T-cell (primary cell): ENCODE measurements at regions not wholly inside any gene's neighbourhood (a gene's known extent, or its start where the extent isn't known, plus 50 kb on each side); places are given as distances from the start of the nearest gene placed in this dataset.
A peak's percentile ranks its signal among the peaks of the same experiment; 100 is the strongest.

Experiments used
- ATAC-seq, 4 experiments: fragments of 200-7000 bp in 3 of 4; fragments of 150-1000 bp in 1 of 4; cut with Tn5 transposase; replicated peaks in 1 of 4; 1 replicate in 3 of 4; 2 replicates in 1 of 4; pipeline ENCODE4 v1.10.0; 2021; ENCODE audit warnings: moderate library complexity in 3 of 4, mild to moderate bottlenecking in 2 of 4, moderate number of reproducible peaks in 1 of 4
- CTCF ChIA-PET, 2 donors: fragments of 300-600 bp; sonication (Branson Sonifier 250); formaldehyde crosslinking; loops; one replicate each; lab custom pipeline; 2022; ENCODE audit warnings: antibody characterized with exemption in 2 of 2; lab: Charles Lee
- POLR2A ChIA-PET, 2 donors: fragments of 300-600 bp; sonication (Branson Sonifier 250); formaldehyde crosslinking; loops; one replicate each; lab custom pipeline; 2022; ENCODE audit warnings: antibody characterized with exemption in 2 of 2; lab: Charles Lee
- DNase-seq, 35 experiments: peaks; one replicate each; pipeline versions ENCODE4 v3.0.0 to v3.0.0-alpha.2; 2013 to 2023
- H3K27ac ChIP-seq: one replicate; pipeline ENCODE4 v1.5.1; 2013; ENCODE audit warnings: low read length
- H3K27me3 ChIP-seq, 2 experiments: replicated peaks in 1 of 2; 1 replicate in 1 of 2; 2 replicates in 1 of 2; pipeline versions ENCODE4 v1.6.1 to v1.7.0; 2013; ENCODE audit warnings: low read length in 1 of 2, mixed read lengths in 1 of 2; ENCODE audit not compliant: control insufficient read depth in 2 of 2, insufficient read depth in 2 of 2; ENCODE audit errors: extremely low read depth in 1 of 2
- H3K36me3 ChIP-seq, 2 donors: 1 replicate in 1 of 2; 2 replicates in 1 of 2; pipeline versions ENCODE4 v1.6.1 to v1.7.0; 2013; ENCODE audit warnings: low read length in 1 of 2; ENCODE audit not compliant: control insufficient read depth in 2 of 2, insufficient read depth in 1 of 2; ENCODE audit errors: extremely low read depth in 1 of 2
- H3K4me1 ChIP-seq, 2 experiments: 1 replicate in 1 of 2; 2 replicates in 1 of 2; pipeline versions ENCODE4 v1.6.1 to v1.7.0; 2013; ENCODE audit warnings: low read length in 2 of 2, mixed read lengths in 1 of 2; ENCODE audit not compliant: insufficient read depth in 2 of 2, control insufficient read depth in 1 of 2; ENCODE audit errors: extremely low read depth in 1 of 2
- H3K4me3 ChIP-seq, 2 donors: 1 replicate in 1 of 2; 2 replicates in 1 of 2; pipeline versions ENCODE4 v1.5.1 to v1.7.0; 2013; ENCODE audit warnings: mild to moderate bottlenecking in 2 of 2, low read length in 1 of 2, moderate library complexity in 1 of 2; ENCODE audit not compliant: control insufficient read depth in 1 of 2; ENCODE audit errors: extremely low read depth in 1 of 2
- H3K9me3 ChIP-seq: 2 replicates; pipeline ENCODE4 v1.7.0; 2013
- H3K27ac Mint-ChIP-seq, 2 donors: one replicate each; pipeline ENCODE4 v1.8.0; 2020 to 2021; ENCODE audit warnings: mild to moderate bottlenecking in 2 of 2, mixed read lengths in 2 of 2
- H3K27me3 Mint-ChIP-seq, 2 donors: one replicate each; pipeline ENCODE4 v1.8.0; 2021 to 2022; ENCODE audit warnings: mixed read lengths in 2 of 2
- H3K36me3 Mint-ChIP-seq: one replicate; pipeline ENCODE4 v1.8.0; 2021; ENCODE audit warnings: mixed read lengths
- H3K4me1 Mint-ChIP-seq, 3 donors: one replicate each; pipeline ENCODE4 v1.8.0; 2020 to 2022; ENCODE audit warnings: mixed read lengths in 3 of 3, mild to moderate bottlenecking in 1 of 3
- H3K4me3 Mint-ChIP-seq, 3 donors: one replicate each; pipeline ENCODE4 v1.8.0; 2020 to 2022; ENCODE audit warnings: mild to moderate bottlenecking in 3 of 3, mixed read lengths in 3 of 3, moderate library complexity in 3 of 3
- H3K9me3 Mint-ChIP-seq, 3 donors: one replicate each; pipeline ENCODE4 v1.8.0; 2020 to 2022; ENCODE audit warnings: mixed read lengths in 3 of 3
- WGBS: methylation state at CpG from one replicate; pipeline ENCODE4 v1.1.5; 2013; ENCODE audit warnings: missing lambda C conversion rate; ENCODE audit not compliant: insufficient coverage; 5-methylcytosine and 5-hydroxymethylcytosine counted together

GRCh38 chr18:43601432-43601831 is 324.1 kb upstream of the SYT4 start:
- Histone ChIP-seq H3K9me3 (no peaks in the 10 kb centered on the region), H3K36me3 (no peaks in the 10 kb centered on the region), H3K27ac (no peak overlapping the region), H3K4me3 (no peak overlapping the region), H3K27me3 (no peaks in the 10 kb centered on the region), H3K4me1 (no peaks in the 10 kb centered on the region)
- Mint-ChIP-seq H3K4me3 (no peak overlapping the region), H3K9me3 (peaks cover 10 to 18% (median 14%) of the 10 kb centered on the region in 3 donors), H3K36me3 (no peaks in the 10 kb centered on the region), H3K27me3 (peaks cover 0 to 3% of the 10 kb centered on the region in 2 donors), H3K4me1 (no peaks in the 10 kb centered on the region), H3K27ac (no peak overlapping the region)
- ATAC-seq (no peak), DNase-seq (no peak)
- POLR2A ChIA-PET, result interaction anchor here in 1 of 2 donors (0.7 kb wide), 1 partner anchor 10 kb away, joined by 5 read pairs; no protein-coding TSS in a partner anchor
- 51% methylated on average over 2 of the region's 3 CpGs for WGBS
- CTCF ChIA-PET, result no interaction called here

- no peak for DNase-seq
- H3K4me3 ChIP-seq, result no peak overlapping the region
- no peaks in the 10 kb centered on the region for H3K4me1 ChIP-seq
- Mint-ChIP-seq H3K27ac (no peak overlapping the region), H3K9me3 (peaks cover 10 to 18% (median 17%) of the 10 kb centered on the region in 3 donors), H3K36me3 (no peaks in the 10 kb centered on the region), H3K4me1 (no peaks in the 10 kb centered on the region), H3K27me3 (no peaks in the 10 kb centered on the region), H3K4me3 (no peak overlapping the region)
- ChIA-PET CTCF (no interaction called here), POLR2A (no interaction called here)
- H3K9me3 ChIP-seq, result no peaks in the 10 kb centered on the region
- H3K27me3 ChIP-seq, result no peaks in the 10 kb centered on the region
- WGBS, result no CpG with 5 or more reads among the region's 1 CpG
- H3K27ac ChIP-seq, result no peak overlapping the region
- no peak for ATAC-seq
- H3K36me3 ChIP-seq, result no peaks in the 10 kb centered on the region
Measured at GRCh38 chr18:43605224-43605623, 327.9 kb upstream of the SYT4 start.

- Mint-ChIP-seq H3K27ac (no peak overlapping the region), H3K4me1 (no peaks in the 10 kb centered on the region), H3K27me3 (no peaks in the 10 kb centered on the region), H3K4me3 (no peak overlapping the region), H3K9me3 (peaks cover 10 to 18% (median 17%) of the 10 kb centered on the region in 3 donors), H3K36me3 (no peaks in the 10 kb centered on the region)
- H3K9me3 ChIP-seq, result no peaks in the 10 kb centered on the region
- CTCF ChIA-PET, result no interaction called here
- ATAC-seq, result no peak
- no peaks in the 10 kb centered on the region for H3K36me3 ChIP-seq
- no peak overlapping the region for H3K27ac ChIP-seq
- H3K27me3 ChIP-seq, result no peaks in the 10 kb centered on the region
- H3K4me1 ChIP-seq, result no peaks in the 10 kb centered on the region
- DNase-seq, result no peak
- no peak overlapping the region for H3K4me3 ChIP-seq
- POLR2A ChIA-PET, result no interaction called here
- 72% methylated on average over 3 of the region's 5 CpGs for WGBS
Measured at GRCh38 chr18:43606795-43607194, 329.5 kb upstream of the SYT4 start.

DNA sequence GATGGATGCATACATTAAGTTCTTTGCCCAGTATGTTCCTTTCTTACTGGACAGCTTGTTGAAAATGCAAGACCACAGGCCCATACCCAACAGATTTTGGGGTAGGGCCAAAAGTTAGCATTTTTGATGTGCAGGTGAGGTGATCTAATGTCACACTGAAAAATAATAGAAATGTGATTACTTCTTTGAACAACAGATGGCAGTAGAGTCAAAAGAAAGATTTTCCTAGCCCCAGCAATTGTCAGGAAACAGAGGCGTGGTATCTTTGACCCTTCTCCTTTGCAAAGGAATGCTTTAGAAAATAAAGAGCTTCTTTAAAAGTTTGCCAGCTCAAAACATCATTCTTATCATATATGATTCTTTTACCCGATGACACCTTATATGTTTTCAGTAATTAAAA is 343.6 kb upstream of the SYT4 start:
- Histone ChIP-seq H3K27me3 (no peaks in the 10 kb centered on the region), H3K36me3 (no peaks in the 10 kb centered on the region), H3K4me3 (no peak overlapping the region), H3K9me3 (no peaks in the 10 kb centered on the region), H3K4me1 (no peaks in the 10 kb centered on the region), H3K27ac (no peak overlapping the region)
- Mint-ChIP-seq H3K36me3 (no peaks in the 10 kb centered on the region), H3K4me3 (no peak overlapping the region), H3K4me1 (no peaks in the 10 kb centered on the region), H3K27ac (no peak overlapping the region), H3K9me3 (no peaks in the 10 kb centered on the region), H3K27me3 (no peaks in the 10 kb centered on the region)
- ATAC-seq (no peak), DNase-seq (peak in 1 of 35 experiments; percentile 13)
- POLR2A ChIA-PET, result no interaction called here
- CTCF ChIA-PET, result interaction anchor here in 1 of 2 donors (1.5 kb wide), 1 partner anchor 28 kb away, joined by 3 read pairs; no protein-coding TSS in a partner anchor
- WGBS, result no CpG with 5 or more reads among the region's 2 CpGs

DNA sequence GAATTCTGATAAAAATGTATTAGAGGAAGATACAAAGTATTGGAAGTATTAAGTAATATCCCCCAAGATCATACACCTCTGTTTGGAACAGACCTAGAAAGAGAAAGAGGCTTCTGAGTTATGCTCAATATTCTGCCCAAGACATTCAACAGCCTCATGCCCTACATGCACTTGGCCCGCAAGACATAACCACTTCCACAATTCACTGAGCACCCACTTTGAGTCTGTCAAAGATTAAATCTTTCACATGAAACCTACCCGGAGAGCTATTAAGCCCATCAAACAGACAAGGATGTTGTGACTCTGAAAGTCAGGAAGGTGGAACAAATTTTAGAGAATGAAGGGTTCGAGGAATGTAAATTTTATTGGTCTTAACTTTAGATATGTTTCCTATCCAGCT is 344.7 kb upstream of the SYT4 start:
- no peaks in the 10 kb centered on the region for H3K36me3 Mint-ChIP-seq
- H3K4me3 Mint-ChIP-seq, result no peak overlapping the region
- DNase-seq, result no peak
- CTCF ChIA-PET, result interaction anchor here in 1 of 2 donors (0.5 to 1.5 kb wide), 2 partner anchors 29 to 35 kb away, joined by 3 read pairs; no protein-coding TSS in a partner anchor
- no peaks in the 10 kb centered on the region for H3K27me3 ChIP-seq
- H3K36me3 ChIP-seq, result no peaks in the 10 kb centered on the region
- H3K4me1 Mint-ChIP-seq, result no peaks in the 10 kb centered on the region
- H3K27ac Mint-ChIP-seq, result no peak overlapping the region
- no CpG with 5 or more reads among the region's 3 CpGs for WGBS
- H3K4me1 ChIP-seq, result no peaks in the 10 kb centered on the region
- H3K9me3 ChIP-seq, result no peaks in the 10 kb centered on the region
- no peak overlapping the region for H3K27ac ChIP-seq
- POLR2A ChIA-PET, result interaction anchor here in 1 of 2 donors (0.6 kb wide), 1 partner anchor 1593 kb away, joined by 3 read pairs; no protein-coding TSS in a partner anchor
- ATAC-seq, result no peak
- H3K9me3 Mint-ChIP-seq, result peaks cover 0 to 2% (median 0%) of the 10 kb centered on the region in 3 donors
- no peak overlapping the region for H3K4me3 ChIP-seq
- H3K27me3 Mint-ChIP-seq, result no peaks in the 10 kb centered on the region

GRCh38 chr18:43625582-43625981 is 348.3 kb upstream of the SYT4 start:
- no peak overlapping the region for H3K27ac ChIP-seq
- H3K4me3 ChIP-seq, result no peak overlapping the region
- no peak overlapping the region for H3K4me3 Mint-ChIP-seq
- no peaks in the 10 kb centered on the region for H3K36me3 Mint-ChIP-seq
- no peaks in the 10 kb centered on the region for H3K9me3 ChIP-seq
- ATAC-seq (no peak), DNase-seq (no peak)
- no peaks in the 10 kb centered on the region for H3K36me3 ChIP-seq
- no peaks in the 10 kb centered on the region for H3K27me3 ChIP-seq
- H3K4me1 Mint-ChIP-seq, result no peaks in the 10 kb centered on the region
- CTCF ChIA-PET, result no interaction called here
- H3K27me3 Mint-ChIP-seq, result no peaks in the 10 kb centered on the region
- H3K9me3 Mint-ChIP-seq, result peaks cover 0 to 5% (median 0%) of the 10 kb centered on the region in 3 donors
- WGBS, result no CpG with 5 or more reads among the region's 1 CpG
- no peak overlapping the region for H3K27ac Mint-ChIP-seq
- POLR2A ChIA-PET, result no interaction called here
- no peaks in the 10 kb centered on the region for H3K4me1 ChIP-seq
